Activated CD4-positive, alpha-beta T cell treated with anti-CD3 and anti-CD28 coated beads for 36 hours (primary cell): ENCODE measurements at regions not wholly inside any gene's neighbourhood (a gene's known extent, or its start where the extent isn't known, plus 50 kb on each side); places are given as distances from the start of the nearest gene placed in this dataset.

Experiments used
- ATAC-seq: fragments of 200-7000 bp; cut with Tn5 transposase; one replicate; pipeline ENCODE4 v1.10.0; 2021; ENCODE audit warnings: mild to moderate bottlenecking, moderate library complexity
- CTCF ChIA-PET: fragments of 350-600 bp; sonication (Branson Sonifier 250); formaldehyde crosslinking; loops from one replicate; lab custom pipeline; 2021; ENCODE audit warnings: antibody characterized with exemption; lab: Charles Lee
- POLR2A ChIA-PET: fragments of 350-600 bp; sonication (Branson Sonifier 250); formaldehyde crosslinking; loops from one replicate; lab custom pipeline; 2021; ENCODE audit warnings: antibody characterized with exemption, inconsistent platforms; lab: Charles Lee
- DNase-seq: peaks from one replicate; pipeline ENCODE4 v3.0.0-alpha.2; 2020
- H3K27ac Mint-ChIP-seq: one replicate; pipeline ENCODE4 v1.8.0; 2021; ENCODE audit warnings: mixed read lengths
- H3K27me3 Mint-ChIP-seq: one replicate; pipeline ENCODE4 v1.8.0; 2021; ENCODE audit warnings: mixed read lengths
- H3K36me3 Mint-ChIP-seq: one replicate; pipeline ENCODE4 v1.8.0; 2021; ENCODE audit warnings: low read depth, mixed read lengths
- H3K4me1 Mint-ChIP-seq: one replicate; pipeline ENCODE4 v1.8.0; 2021; ENCODE audit warnings: mixed read lengths
- H3K4me3 Mint-ChIP-seq: one replicate; pipeline ENCODE4 v1.8.0; 2021; ENCODE audit warnings: mild to moderate bottlenecking, moderate library complexity, mixed read lengths
- H3K9me3 Mint-ChIP-seq: one replicate; pipeline ENCODE4 v1.8.0; 2021; ENCODE audit warnings: low read depth, mixed read lengths
- intact Hi-C, 2 experiments: fragments of 100-400 bp; cut with DNase I in 1 of 2; cut with micrococcal nuclease in 1 of 2; formaldehyde crosslinking; loops; one replicate each; pipeline versions ENCODE4 v1.14.2 to v1.15.1; 2022 to 2024; cut with DNase I, micrococcal nuclease

DNA sequence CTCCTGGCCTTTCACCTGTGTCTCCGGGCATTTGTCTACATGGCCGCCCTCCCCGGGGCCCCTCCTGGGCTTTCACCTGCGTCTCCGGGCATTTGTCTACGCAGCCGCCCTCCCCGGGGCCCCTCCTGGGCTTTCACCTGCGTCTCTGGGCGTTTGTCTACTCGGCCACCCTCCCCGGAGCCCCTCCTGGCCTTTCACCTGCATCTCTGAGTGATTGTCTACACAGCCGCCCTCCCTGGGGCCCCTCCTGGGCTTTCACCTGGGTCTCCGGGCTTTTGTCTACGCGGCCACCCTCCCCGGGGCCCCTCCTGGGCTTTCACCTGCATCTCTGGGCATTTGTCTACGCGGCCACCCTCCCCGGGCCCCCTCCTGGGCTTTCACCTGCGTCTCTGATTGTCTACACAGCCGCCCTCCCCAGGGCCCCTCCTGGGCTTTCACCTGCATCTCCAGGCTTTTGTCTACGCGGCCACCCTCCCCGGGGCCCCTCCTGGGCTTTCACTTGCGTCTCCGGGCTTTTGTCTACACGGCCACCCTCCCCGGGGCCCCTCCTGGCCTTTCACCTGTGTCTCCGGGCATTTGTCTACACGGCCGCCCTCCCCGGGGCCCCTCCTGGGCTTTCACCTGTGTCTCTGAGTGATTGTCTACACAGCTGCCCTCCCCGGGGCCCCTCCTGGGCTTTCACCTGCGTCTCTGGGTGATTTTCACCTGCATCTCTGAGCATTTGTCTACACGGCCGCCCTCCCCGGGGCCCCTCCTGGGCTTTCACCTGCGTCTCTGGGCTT, 68.0 kb upstream of the GALNT9 start:
- ATAC-seq (no peak), DNase-seq (no peak)
- Mint-ChIP-seq H3K4me1 (no peaks in the 10 kb centered on the region), H3K27ac (no peak overlapping the region), H3K27me3 (peaks cover 14% of the 10 kb centered on the region), H3K36me3 (no peaks in the 10 kb centered on the region), H3K4me3 (no peak overlapping the region), H3K9me3 (peaks cover 5% of the 10 kb centered on the region)
- CTCF ChIA-PET: no interaction called here
- POLR2A ChIA-PET: no interaction called here
- intact Hi-C loops: loop anchor here in 1 of 2 experiments (10.0 kb wide), 1 partner anchor 113 kb away; no protein-coding TSS in a partner anchor

DNA sequence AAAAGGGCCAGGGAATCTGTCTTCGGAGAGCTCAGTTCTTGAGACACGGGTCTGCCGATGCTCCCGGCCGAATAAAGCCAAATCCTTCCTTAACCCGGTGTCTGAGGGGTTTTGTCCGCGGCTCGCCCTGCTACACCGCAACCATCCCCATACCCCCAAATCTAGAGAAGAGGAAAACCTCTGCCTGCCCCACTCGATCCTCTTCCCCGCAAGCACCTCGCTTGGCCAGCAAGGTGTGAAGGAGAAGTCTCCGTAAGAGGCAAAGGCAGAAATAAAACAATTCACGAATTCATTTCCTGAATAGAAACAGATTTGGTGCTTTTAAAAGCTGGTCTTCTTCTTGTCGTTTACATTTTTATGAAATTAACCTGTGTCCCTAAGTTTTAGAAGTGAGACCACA, 67.3 kb upstream of the GALNT9 start:
- ATAC-seq: no peak
- Mint-ChIP-seq H3K4me3 (no peak overlapping the region), H3K4me1 (no peaks in the 10 kb centered on the region), H3K27me3 (peaks cover 14% of the 10 kb centered on the region), H3K36me3 (no peaks in the 10 kb centered on the region), H3K27ac (no peak overlapping the region), H3K9me3 (peaks cover 5% of the 10 kb centered on the region)
- intact Hi-C loops: loop anchor here in 1 of 2 experiments (10.0 kb wide), 1 partner anchor 112 kb away; no protein-coding TSS in a partner anchor
- ChIA-PET POLR2A (no interaction called here), CTCF (no interaction called here)
- DNase-seq: no peak

DNA sequence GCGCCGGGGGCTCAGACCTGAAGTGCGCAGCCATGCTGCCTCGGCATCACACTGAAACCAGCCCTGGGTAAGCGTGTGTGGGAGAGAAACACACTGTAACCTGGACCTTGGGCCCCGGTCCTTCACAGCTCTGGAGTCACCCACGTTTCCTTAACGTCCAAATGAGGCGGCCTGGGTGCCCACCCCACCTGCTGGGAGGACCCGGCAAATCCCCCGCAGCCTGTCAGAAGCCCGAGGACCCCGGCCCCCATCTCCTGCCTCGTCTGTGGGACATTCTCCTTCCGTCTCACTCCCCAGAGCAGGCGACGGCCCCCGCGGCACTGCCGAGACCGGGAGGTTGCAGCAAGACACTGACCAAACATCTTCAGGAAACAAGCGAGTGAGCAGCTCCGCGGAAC, 66.5 kb upstream of the GALNT9 start:
- Mint-ChIP-seq H3K4me3 (no peak overlapping the region), H3K9me3 (peaks cover 5% of the 10 kb centered on the region), H3K27ac (no peak overlapping the region), H3K27me3 (peaks cover 15% of the 10 kb centered on the region), H3K4me1 (no peaks in the 10 kb centered on the region), H3K36me3 (no peaks in the 10 kb centered on the region)
- CTCF ChIA-PET: interaction anchor here (0.6 to 1.1 kb wide), 2 partner anchors 9 to 67 kb away, joined by 3 to 5 read pairs; no protein-coding TSS in a partner anchor
- DNase-seq (peak; percentile 1), ATAC-seq (no peak)
- POLR2A ChIA-PET: no interaction called here
- intact Hi-C loops: loop anchor here in 1 of 2 experiments (10.0 kb wide), 1 partner anchor 111 kb away; no protein-coding TSS in a partner anchor

DNA sequence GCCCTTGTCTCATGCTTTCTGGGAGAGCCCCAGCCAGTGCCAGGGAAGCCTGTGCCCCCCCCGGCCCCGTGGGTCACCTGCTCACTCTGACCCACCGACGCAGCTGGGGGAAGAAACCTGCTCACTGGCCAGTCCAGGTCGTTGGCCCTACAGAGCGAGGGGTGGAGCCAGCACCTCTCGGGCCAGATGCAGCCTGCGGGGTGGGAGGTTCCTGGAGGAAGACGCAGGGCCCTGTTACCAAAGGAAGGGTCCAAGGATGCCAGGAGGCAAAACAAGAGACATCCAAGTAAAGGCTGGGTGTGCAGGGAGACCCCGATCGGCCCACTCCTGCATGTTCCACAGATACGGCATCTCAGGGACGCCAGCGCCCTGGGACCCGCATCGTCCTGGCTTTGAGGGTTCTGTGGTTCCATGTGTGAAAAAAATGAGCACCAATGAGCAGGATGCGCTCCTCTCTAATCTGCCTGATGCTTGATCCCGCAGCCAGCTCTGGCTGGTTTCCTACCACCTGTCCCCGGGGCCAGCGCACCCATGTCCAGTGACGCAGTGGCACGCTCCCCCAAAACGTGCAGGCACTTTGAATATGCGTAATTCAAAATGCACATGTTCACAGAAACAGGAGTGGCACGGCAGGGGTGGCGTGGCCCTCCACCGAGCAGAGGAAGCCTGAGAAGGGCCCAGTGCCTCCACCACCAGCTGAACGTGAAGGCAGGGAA, 66.0 kb upstream of the GALNT9 start:
- Mint-ChIP-seq H3K36me3 (no peaks in the 10 kb centered on the region), H3K27ac (no peak overlapping the region), H3K9me3 (peaks cover 5% of the 10 kb centered on the region), H3K4me1 (no peaks in the 10 kb centered on the region), H3K4me3 (no peak overlapping the region), H3K27me3 (peaks cover 13% of the 10 kb centered on the region)
- POLR2A ChIA-PET: no interaction called here
- CTCF ChIA-PET: interaction anchor here (1.1 kb wide), 1 partner anchor 9 kb away, joined by 5 read pairs; no protein-coding TSS in a partner anchor
- DNase-seq (peak; percentile 1), ATAC-seq (no peak)
- intact Hi-C loops: loop anchor here in 1 of 2 experiments (10.0 kb wide), 1 partner anchor 111 kb away; no protein-coding TSS in a partner anchor

- Mint-ChIP-seq H3K27me3 (peaks cover 16% of the 10 kb centered on the region), H3K36me3 (no peaks in the 10 kb centered on the region), H3K4me3 (no peak overlapping the region), H3K4me1 (no peaks in the 10 kb centered on the region), H3K27ac (no peak overlapping the region), H3K9me3 (peaks cover 5% of the 10 kb centered on the region)
- ChIA-PET CTCF (no interaction called here), POLR2A (no interaction called here)
- peak; percentile 78 for ATAC-seq
- DNase-seq: peak; percentile 53
- intact Hi-C loops: loop anchor here in 1 of 2 experiments (10.0 kb wide), 1 partner anchor 109 kb away; no protein-coding TSS in a partner anchor
These were observed 64.9 kb upstream of the GALNT9 start for GRCh38 chr12:132393991-132394949.

GRCh38 chr12:132393245-132393795, 63.9 kb upstream of the GALNT9 start:
- peaks cover 21% of the 10 kb centered on the region for H3K27me3 Mint-ChIP-seq
- CTCF ChIA-PET: no interaction called here
- intact Hi-C loops: loop anchor here in 1 of 2 experiments (10.0 kb wide), 1 partner anchor 109 kb away; no protein-coding TSS in a partner anchor
- ATAC-seq (no peak), DNase-seq (no peak)
- POLR2A ChIA-PET: no interaction called here
- no peaks in the 10 kb centered on the region for H3K36me3 Mint-ChIP-seq
- peaks cover 5% of the 10 kb centered on the region for H3K9me3 Mint-ChIP-seq
- no peaks in the 10 kb centered on the region for H3K4me1 Mint-ChIP-seq
- no peak overlapping the region for H3K4me3 Mint-ChIP-seq
- H3K27ac Mint-ChIP-seq: no peak overlapping the region

DNA sequence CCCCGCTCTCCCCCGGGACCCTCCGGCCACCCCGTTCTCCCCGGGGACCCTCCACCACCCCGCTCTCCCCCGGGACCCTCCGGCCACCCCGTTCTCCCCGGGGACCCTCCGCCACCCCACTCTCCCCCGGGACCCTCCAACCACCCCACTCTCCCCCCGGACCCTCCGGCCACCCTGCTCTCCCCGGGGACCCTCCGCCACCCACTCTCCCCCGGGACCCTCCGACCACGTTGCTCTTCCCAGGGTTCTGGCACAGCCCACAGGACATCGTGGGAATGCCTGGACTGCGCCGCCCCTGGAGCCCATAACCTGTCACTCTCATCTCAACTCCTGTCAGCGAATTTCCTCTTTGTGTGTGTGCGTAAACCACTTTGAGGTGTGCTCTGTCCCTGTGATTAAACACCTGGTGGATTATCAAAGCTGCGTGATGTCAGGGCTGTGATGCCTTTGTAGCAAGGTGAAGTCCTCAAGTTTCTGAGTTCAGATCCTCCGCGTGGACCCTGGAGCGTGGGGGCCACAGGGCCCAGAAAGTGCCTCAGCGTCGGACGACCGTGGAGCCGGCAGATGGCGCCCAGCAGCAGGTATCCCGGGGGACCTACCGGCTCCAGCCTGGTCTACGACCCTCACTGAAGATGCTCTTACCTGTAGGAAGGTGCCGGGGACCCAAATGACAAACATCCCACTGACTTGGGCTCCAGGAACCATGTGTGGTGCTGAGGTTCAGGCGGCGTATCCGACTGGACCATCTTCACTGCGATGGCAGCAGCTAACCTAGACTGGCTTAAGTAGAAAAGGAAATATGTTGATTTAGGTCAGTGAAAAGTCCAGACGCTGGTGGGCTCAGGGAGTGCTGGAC, 63.2 kb upstream of the GALNT9 start:
- peaks cover 5% of the 10 kb centered on the region for H3K9me3 Mint-ChIP-seq
- H3K27me3 Mint-ChIP-seq: peaks cover 18% of the 10 kb centered on the region
- intact Hi-C loops: loop anchor here in 1 of 2 experiments (10.0 kb wide), 1 partner anchor 108 kb away; no protein-coding TSS in a partner anchor
- no peak for ATAC-seq
- no peaks in the 10 kb centered on the region for H3K4me1 Mint-ChIP-seq
- ChIA-PET CTCF (no interaction called here), POLR2A (no interaction called here)
- H3K36me3 Mint-ChIP-seq: no peaks in the 10 kb centered on the region
- no peak for DNase-seq
- H3K4me3 Mint-ChIP-seq: no peak overlapping the region
- no peak overlapping the region for H3K27ac Mint-ChIP-seq

DNA sequence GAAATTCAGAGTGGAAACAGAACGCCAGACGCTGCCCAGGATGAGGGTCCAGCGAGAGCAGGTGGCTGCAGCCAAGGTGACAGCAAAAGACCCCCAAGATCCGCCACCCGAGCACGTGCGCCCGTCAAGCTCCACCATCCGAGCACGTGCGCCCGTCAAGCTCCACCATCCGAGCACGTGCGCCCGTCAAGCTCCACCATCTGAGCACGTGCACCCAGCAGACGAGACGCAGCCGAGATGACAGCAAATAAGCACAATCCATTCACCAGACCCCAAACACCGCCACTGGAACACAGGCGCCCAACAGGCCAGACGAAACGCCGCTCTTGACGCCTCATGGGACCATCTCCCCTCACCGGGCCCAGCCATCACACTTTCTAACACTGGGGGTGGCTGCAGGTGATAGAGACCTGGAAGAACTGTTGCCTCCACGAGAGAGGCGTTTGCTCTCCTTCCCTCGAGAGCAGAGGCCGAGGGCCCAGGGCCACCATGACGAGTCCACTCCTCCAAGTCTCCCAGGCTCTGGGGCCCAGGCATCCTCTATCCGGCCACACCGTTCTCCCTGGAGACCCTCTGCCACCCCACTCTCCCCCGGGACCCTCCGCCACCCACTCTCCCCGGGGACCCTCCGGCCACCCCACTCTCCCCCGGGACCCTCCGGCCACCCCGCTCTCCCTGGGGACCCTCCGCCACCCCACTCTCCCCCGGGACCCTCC, 62.1 kb upstream of the GALNT9 start:
- DNase-seq: no peak
- H3K4me1 Mint-ChIP-seq: no peaks in the 10 kb centered on the region
- no peak overlapping the region for H3K27ac Mint-ChIP-seq
- peaks cover 5% of the 10 kb centered on the region for H3K9me3 Mint-ChIP-seq
- peaks cover 18% of the 10 kb centered on the region for H3K27me3 Mint-ChIP-seq
- H3K4me3 Mint-ChIP-seq: no peak overlapping the region
- ATAC-seq: no peak
- POLR2A ChIA-PET: no interaction called here
- H3K36me3 Mint-ChIP-seq: no peaks in the 10 kb centered on the region
- intact Hi-C loops: loop anchor here in 1 of 2 experiments (10.0 kb wide), 1 partner anchor 107 kb away; no protein-coding TSS in a partner anchor
- CTCF ChIA-PET: interaction anchor here (0.6 to 1.0 kb wide), 2 partner anchors 131 to 221 kb away, joined by 3 read pairs; no protein-coding TSS in a partner anchor

GRCh38 chr12:132390287-132391076, 61.1 kb upstream of the GALNT9 start:
- DNase-seq (no peak), ATAC-seq (no peak)
- CTCF ChIA-PET: interaction anchor here (0.6 to 1.0 kb wide), 2 partner anchors 132 to 222 kb away, joined by 3 read pairs; no protein-coding TSS in a partner anchor
- POLR2A ChIA-PET: no interaction called here
- Mint-ChIP-seq H3K27me3 (peaks cover 21% of the 10 kb centered on the region), H3K9me3 (peaks cover 5% of the 10 kb centered on the region), H3K4me1 (no peaks in the 10 kb centered on the region), H3K4me3 (no peak overlapping the region), H3K27ac (no peak overlapping the region), H3K36me3 (no peaks in the 10 kb centered on the region)
- intact Hi-C loops: loop anchor here in 1 of 2 experiments (10.0 kb wide), 1 partner anchor 106 kb away; no protein-coding TSS in a partner anchor
